ENCODE measurements at regions not wholly inside any gene's neighbourhood (a gene's known extent, or its start where the extent isn't known, plus 50 kb on each side); places are given as distances from the start of the nearest gene placed in this dataset.

GRCh38 chr2:192940767-192941166 lies 746.0 kb upstream of the TMEFF2 start:
- TF ChIP-seq, protein P1, sequence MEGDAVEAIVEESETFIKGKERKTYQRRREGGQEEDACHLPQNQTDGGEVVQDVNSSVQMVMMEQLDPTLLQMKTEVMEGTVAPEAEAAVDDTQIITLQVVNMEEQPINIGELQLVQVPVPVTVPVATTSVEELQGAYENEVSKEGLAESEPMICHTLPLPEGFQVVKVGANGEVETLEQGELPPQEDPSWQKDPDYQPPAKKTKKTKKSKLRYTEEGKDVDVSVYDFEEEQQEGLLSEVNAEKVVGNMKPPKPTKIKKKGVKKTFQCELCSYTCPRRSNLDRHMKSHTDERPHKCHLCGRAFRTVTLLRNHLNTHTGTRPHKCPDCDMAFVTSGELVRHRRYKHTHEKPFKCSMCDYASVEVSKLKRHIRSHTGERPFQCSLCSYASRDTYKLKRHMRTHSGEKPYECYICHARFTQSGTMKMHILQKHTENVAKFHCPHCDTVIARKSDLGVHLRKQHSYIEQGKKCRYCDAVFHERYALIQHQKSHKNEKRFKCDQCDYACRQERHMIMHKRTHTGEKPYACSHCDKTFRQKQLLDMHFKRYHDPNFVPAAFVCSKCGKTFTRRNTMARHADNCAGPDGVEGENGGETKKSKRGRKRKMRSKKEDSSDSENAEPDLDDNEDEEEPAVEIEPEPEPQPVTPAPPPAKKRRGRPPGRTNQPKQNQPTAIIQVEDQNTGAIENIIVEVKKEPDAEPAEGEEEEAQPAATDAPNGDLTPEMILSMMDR (IDR thresholded peaks at IDR 0.05) = no peak
- TF ChIP-seq POLR2A (IDR thresholded peaks at IDR 0.05) = no peak

All from lower leg skin (tissue), 3 donors.